Thoracic aorta (tissue), 2 donors: ENCODE measurements at regions not wholly inside any gene's neighbourhood (a gene's known extent, or its start where the extent isn't known, plus 50 kb on each side); places are given as distances from the start of the nearest gene placed in this dataset.
"Not testable (repeated sequence)": the region's sequence is repeated elsewhere in the genome, so short reads cannot be mapped to it uniquely, and the experiment has no call there.

Experiments
- ATAC-seq: fragments of 150-250 bp; one replicate; pipeline ENCODE4 v1.8.0; 2017; ENCODE audit warnings: low read depth; ENCODE audit not compliant: insufficient number of reproducible peaks, low FRiP score
- DNase-seq: peaks from one replicate; pipeline ENCODE4 v3.0.0-alpha.2; 2020; ENCODE audit warnings: low spot score
- H3K27ac ChIP-seq, 2 donors: fragments of 200-600 bp; sonication (generic); 1 replicate in 1 of 2; 2 replicates in 1 of 2; pipeline ENCODE4 v1.5.1; 2016; ENCODE audit warnings: mild to moderate bottlenecking in 2 of 2, moderate library complexity in 2 of 2
- H3K27me3 ChIP-seq: fragments of 200-600 bp; sonication (generic); replicated peaks from 2 replicates; pipeline ENCODE4 v1.6.0; 2016; ENCODE audit warnings: mild to moderate bottlenecking; ENCODE audit not compliant: insufficient read depth
- H3K36me3 ChIP-seq: fragments of 200-600 bp; sonication (generic); one replicate; pipeline ENCODE4 v1.5.1; 2016
- H3K4me1 ChIP-seq, 2 donors: fragments of 200-600 bp; sonication (generic); 1 replicate in 1 of 2; 2 replicates in 1 of 2; pipeline versions ENCODE4 v1.5.1 to v1.6.0; 2016; ENCODE audit warnings: low read depth in 2 of 2, mild to moderate bottlenecking in 1 of 2; ENCODE audit not compliant: control insufficient read depth in 1 of 2
- H3K4me3 ChIP-seq: fragments of 200-600 bp; sonication (generic); 2 replicates; pipeline ENCODE4 v1.5.1; 2016; ENCODE audit warnings: mild to moderate bottlenecking
- H3K9me3 ChIP-seq: fragments of 200-600 bp; sonication (generic); 2 replicates; pipeline ENCODE4 v1.5.1; 2016
- CTCF ChIP-seq: fragments of 200-600 bp; sonication (generic); IDR thresholded peaks from one replicate; pipeline ENCODE4 v1.5.1; 2019; ENCODE audit warnings: antibody characterized with exemption

GRCh38 chr1:188769181-188769580 is 1708.5 kb downstream of the BRINP3 start:
- no peaks in the 10 kb centered on the region for H3K36me3 ChIP-seq

GRCh38 chr1:188769936-188770335 is 1707.7 kb downstream of the BRINP3 start:
- no peak for TF ChIP-seq CTCF
- H3K9me3 ChIP-seq: no peaks in the 10 kb centered on the region
- no peaks in the 10 kb centered on the region for H3K36me3 ChIP-seq
- H3K27ac ChIP-seq: no peak overlapping the region
- ATAC-seq (no peak), DNase-seq (no peak)
- H3K4me1 ChIP-seq: no peaks in the 10 kb centered on the region
- no peaks in the 10 kb centered on the region for H3K27me3 ChIP-seq
- H3K4me3 ChIP-seq: no peak overlapping the region

More at GRCh38 chr1:188769181-188769580, 1708.5 kb downstream of the BRINP3 start:
- DNase-seq (no peak), ATAC-seq (no peak)
- Histone ChIP-seq H3K27ac (no peak overlapping the region), H3K4me1 (no peaks in the 10 kb centered on the region), H3K4me3 (no peak overlapping the region), H3K27me3 (no peaks in the 10 kb centered on the region), H3K9me3 (no peaks in the 10 kb centered on the region)
- no peak for TF ChIP-seq CTCF

GRCh38 chr1:188778578-188778977 is 1699.1 kb downstream of the BRINP3 start:
- Histone ChIP-seq H3K36me3 (no peaks in the 10 kb centered on the region), H3K27ac (no peak overlapping the region), H3K9me3 (no peaks in the 10 kb centered on the region), H3K4me3 (no peak overlapping the region), H3K4me1 (no peaks in the 10 kb centered on the region), H3K27me3 (no peaks in the 10 kb centered on the region)
- ATAC-seq (no peak), DNase-seq (no peak)
- no peak for TF ChIP-seq CTCF

- no peak for DNase-seq
- Histone ChIP-seq H3K4me3 (no peak overlapping the region), H3K9me3 (no peaks in the 10 kb centered on the region), H3K36me3 (no peaks in the 10 kb centered on the region), H3K4me1 (no peaks in the 10 kb centered on the region), H3K27ac (no peak overlapping the region), H3K27me3 (no peaks in the 10 kb centered on the region)
- TF ChIP-seq CTCF: no peak
- ATAC-seq: no peak
These were observed 1695.3 kb downstream of the BRINP3 start for GRCh38 chr1:188782220-188782841.

- Histone ChIP-seq H3K27ac (no peak overlapping the region), H3K4me3 (no peak overlapping the region), H3K36me3 (no peaks in the 10 kb centered on the region), H3K4me1 (no peaks in the 10 kb centered on the region), H3K27me3 (no peaks in the 10 kb centered on the region), H3K9me3 (no peaks in the 10 kb centered on the region)
- ATAC-seq (no peak), DNase-seq (no peak)
- no peak for TF ChIP-seq CTCF
These were observed 1682.7 kb downstream of the BRINP3 start for GRCh38 chr1:188794969-188795368.

- DNase-seq, H3K9me3 ChIP-seq, H3K36me3 ChIP-seq, H3K27me3 ChIP-seq, H3K4me1 ChIP-seq, H3K27ac ChIP-seq, ATAC-seq, H3K4me3 ChIP-seq: not testable (repeated sequence)
These were observed 1665.5 kb downstream of the BRINP3 start for GRCh38 chr1:188812153-188812552.

GRCh38 chr1:188812836-188813573 is 1664.7 kb downstream of the BRINP3 start:
- H3K4me1 ChIP-seq: not testable (repeated sequence)

More at GRCh38 chr1:188812836-188813573, 1664.7 kb downstream of the BRINP3 start:
- H3K9me3 ChIP-seq, H3K27me3 ChIP-seq, ATAC-seq, H3K4me3 ChIP-seq, H3K36me3 ChIP-seq, H3K27ac ChIP-seq, DNase-seq: not testable (repeated sequence)
